NCI-H69 (cell line): ENCODE measurements at regions not wholly inside any gene's neighbourhood (a gene's known extent, or its start where the extent isn't known, plus 50 kb on each side); places are given as distances from the start of the nearest gene placed in this dataset.

Source experiments
- DNase-seq: peaks from one replicate; lab custom pipeline; 2025; lab: John Stamatoyannopoulos, UW

GRCh38 chr20:12022126-12022525 is 104.4 kb downstream of the BTBD3 start:
- peak; percentile 40 for DNase-seq

- no peak for DNase-seq
Measured at GRCh38 chr20:12023194-12023795, 105.6 kb downstream of the BTBD3 start.

GRCh38 chr20:12028771-12029170 is 111.1 kb downstream of the BTBD3 start:
- peak; percentile 54 for DNase-seq

- DNase-seq, result peak; percentile 22
Measured at GRCh38 chr20:12030470-12030869, 112.8 kb downstream of the BTBD3 start.

- no peak for DNase-seq
Measured at GRCh38 chr20:12036142-12036541, 118.4 kb downstream of the BTBD3 start.

- DNase-seq, result no peak
Measured at GRCh38 chr20:12037521-12037920, 119.8 kb downstream of the BTBD3 start.

GRCh38 chr20:12040261-12040660 is 122.6 kb downstream of the BTBD3 start:
- no peak for DNase-seq

- DNase-seq, result no peak
Measured at GRCh38 chr20:12044969-12045368, 127.3 kb downstream of the BTBD3 start.

- no peak for DNase-seq
Measured at GRCh38 chr20:12047838-12048432, 130.2 kb downstream of the BTBD3 start.

GRCh38 chr20:12049125-12049524 is 131.4 kb downstream of the BTBD3 start:
- peak; percentile 15 for DNase-seq

GRCh38 chr20:12051206-12052163 is 133.8 kb downstream of the BTBD3 start:
- no peak for DNase-seq

GRCh38 chr20:12053353-12053752 is 135.7 kb downstream of the BTBD3 start:
- no peak for DNase-seq

GRCh38 chr20:12054556-12054955 is 136.9 kb downstream of the BTBD3 start:
- no peak for DNase-seq

GRCh38 chr20:12055161-12055560 is 137.5 kb downstream of the BTBD3 start:
- peak; percentile 16 for DNase-seq

- no peak for DNase-seq
Measured at GRCh38 chr20:12056839-12057238, 139.1 kb downstream of the BTBD3 start.

- DNase-seq, result no peak
Measured at GRCh38 chr20:12057778-12058177, 140.1 kb downstream of the BTBD3 start.

GRCh38 chr20:12058216-12058615 is 140.5 kb downstream of the BTBD3 start:
- no peak for DNase-seq

GRCh38 chr20:12061466-12061865 is 143.8 kb downstream of the BTBD3 start:
- no peak for DNase-seq

- DNase-seq, result no peak
Measured at GRCh38 chr20:12063106-12063684, 145.5 kb downstream of the BTBD3 start.

GRCh38 chr20:12064540-12064939 is 146.8 kb downstream of the BTBD3 start:
- no peak for DNase-seq

- no peak for DNase-seq
Measured at GRCh38 chr20:12067686-12068085, 150.0 kb downstream of the BTBD3 start.

- peak; percentile 49 for DNase-seq
Measured at GRCh38 chr20:12068121-12068520, 150.4 kb downstream of the BTBD3 start.

- DNase-seq, result no peak
Measured at GRCh38 chr20:12069181-12069580, 151.5 kb downstream of the BTBD3 start.
